HepG2 (cell line): ENCODE measurements at regions not wholly inside any gene's neighbourhood (a gene's known extent, or its start where the extent isn't known, plus 50 kb on each side); places are given as distances from the start of the nearest gene placed in this dataset.

Experiments used
- ATAC-seq: fragments of 200-7000 bp; cut with Tn5 transposase; 3 replicates; pipeline ENCODE4 v1.9.1; 2020; ENCODE audit warnings: mild to moderate bottlenecking, moderate library complexity
- BruUV-seq: library from RNA; stranded (reverse); fragments of 400-500 nt; replicated peaks from 2 replicates; lab custom pipeline; 2021; lab: Mats Ljungman, UMichigan
- CTCF ChIA-PET: fragments of 300-600 bp; formaldehyde crosslinking; extraction: SDS; loops from one replicate; lab custom pipeline; 2021; ENCODE audit warnings: low total read pairs, inconsistent platforms, low intra/inter-chr PET ratio; lab: Yijun Ruan, JAX
- POLR2A ChIA-PET: fragments of 350-600 bp; sonication (Branson Sonifier 250); formaldehyde crosslinking; loops from one replicate; lab custom pipeline; 2020; ENCODE audit warnings: antibody characterized with exemption, inconsistent platforms; lab: Yijun Ruan, JAX
- DNase-seq: peaks from one replicate; pipeline ENCODE4 v3.0.0-alpha.2; 2015; ENCODE audit warnings: low spot score
- FAIRE-seq: peaks from 3 replicates; lab custom pipeline; 2011; peaks lifted over from hg19 to GRCh38; lab: Jason Lieb, UNC
- H2AFZ ChIP-seq: one replicate; pipeline ENCODE4 v1.6.1; 2011; ENCODE audit warnings: low read length, inconsistent platforms
- H3K27ac ChIP-seq: fragments of 300-600 bp; 3 replicates; pipeline ENCODE4 v1.8.0; 2011; ENCODE audit warnings: mixed run types, mild to moderate bottlenecking, mixed read lengths, low read length, inconsistent platforms; ENCODE audit not compliant: insufficient read depth; ENCODE audit errors: extremely low read length
- H3K27me3 ChIP-seq, 2 experiments: fragments of 200-600 bp in 1 of 2; 2 replicates in 1 of 2; 3 replicates in 1 of 2; pipeline versions ENCODE4 v1.6.0 to v1.8.0; 2011; ENCODE audit warnings: low read length in 2 of 2, mild to moderate bottlenecking in 2 of 2, moderate library complexity in 2 of 2, inconsistent platforms in 1 of 2; ENCODE audit not compliant: insufficient read depth in 2 of 2, control insufficient read depth in 1 of 2
- H3K36me3 ChIP-seq, 2 experiments: fragments of 200-600 bp in 1 of 2; replicated peaks in 1 of 2; 2 replicates in 1 of 2; 3 replicates in 1 of 2; pipeline versions ENCODE4 v1.5.1 to v1.8.0; 2011; ENCODE audit warnings: low read length in 2 of 2, inconsistent platforms in 1 of 2; ENCODE audit not compliant: insufficient read depth in 2 of 2, control insufficient read depth in 1 of 2
- H3K4me1 ChIP-seq: 2 replicates; pipeline ENCODE4 v1.5.1; 2012; ENCODE audit warnings: low read length, inconsistent platforms; ENCODE audit not compliant: insufficient read depth
- H3K4me2 ChIP-seq: 2 replicates; pipeline ENCODE4 v1.6.0; 2011; ENCODE audit warnings: low read depth, low read length, inconsistent platforms
- H3K4me3 ChIP-seq, 3 experiments: fragments of 200-600 bp in 1 of 3; sonication (generic), shearing (Covaris generic) in 1 of 3; replicated peaks in 1 of 3; 2 replicates each; pipeline ENCODE4 v1.5.1; 2011 to 2016; ENCODE audit warnings: low read length in 3 of 3, inconsistent platforms in 2 of 3, low read depth in 2 of 3, mild to moderate bottlenecking in 2 of 3, control low read depth in 1 of 3, mixed read lengths in 1 of 3; ENCODE audit not compliant: insufficient read depth in 1 of 3
- H3K79me2 ChIP-seq: one replicate; pipeline ENCODE4 v1.6.1; 2011; ENCODE audit warnings: low read length, inconsistent platforms; ENCODE audit not compliant: insufficient read depth
- H3K9ac ChIP-seq: 2 replicates; pipeline ENCODE4 v1.6.0; 2011; ENCODE audit warnings: mild to moderate bottlenecking, low read depth, low read length, inconsistent platforms; ENCODE audit not compliant: insufficient read depth
- H3K9me3 ChIP-seq: 2 replicates; pipeline ENCODE4 v1.5.1; 2012; ENCODE audit warnings: mild to moderate bottlenecking, low read length
- H4K20me1 ChIP-seq: 2 replicates; pipeline ENCODE4 v1.6.0; 2011; ENCODE audit warnings: inconsistent platforms, mild to moderate bottlenecking, low read length, moderate library complexity; ENCODE audit not compliant: insufficient read depth
- CTCF ChIP-seq: sonication (generic); formaldehyde crosslinking; IDR thresholded peaks from 2 replicates; pipeline ENCODE4 v1.5.0; 2020; ENCODE audit warnings: mild to moderate bottlenecking, missing genetic modification reagents, moderate library complexity
- FOXC1 ChIP-seq: sonication (generic); formaldehyde crosslinking; IDR thresholded peaks from 2 replicates; pipeline ENCODE4 v1.8.0; 2022; ENCODE audit warnings: mild to moderate bottlenecking, missing genetic modification reagents, borderline replicate concordance
- GZF1 ChIP-seq: sonication (generic); formaldehyde crosslinking; IDR thresholded peaks from 2 replicates; pipeline ENCODE4 v1.5.1; 2020; ENCODE audit warnings: mild to moderate bottlenecking, missing genetic modification reagents
- KDM1A ChIP-seq: IDR thresholded peaks from 2 replicates; pipeline ENCODE4 v1.6.1; 2016; ENCODE audit warnings: missing compliant biosample characterization
- ZMYM3 ChIP-seq: sonication (generic); formaldehyde crosslinking; IDR thresholded peaks from 2 replicates; pipeline ENCODE4 v1.5.1; 2020; ENCODE audit warnings: mild to moderate bottlenecking, missing genetic modification reagents
- ZNF788 ChIP-seq: sonication (generic); formaldehyde crosslinking; IDR thresholded peaks from 2 replicates; pipeline ENCODE4 v1.5.0; 2020; ENCODE audit warnings: mild to moderate bottlenecking, missing genetic modification reagents, borderline replicate concordance
- ZNF878 ChIP-seq: sonication (generic); formaldehyde crosslinking; IDR thresholded peaks from 2 replicates; pipeline ENCODE4 v1.8.1; 2023; ENCODE audit warnings: mild to moderate bottlenecking, missing genetic modification reagents, moderate library complexity
- WGBS: methylation state at CpG from one replicate; pipeline ENCODE4 v1.1.6; 2017; ENCODE audit warnings: low lambda C conversion rate; 5-methylcytosine and 5-hydroxymethylcytosine counted together
- in situ Hi-C: cut with HindIII; loops from 2 replicates; pipeline ENCODE4 v1.10.0; 2017; ENCODE audit warnings: low pct_unique_long_range_greater_than_20kb; ENCODE audit not compliant: extremely low pct_ligation_motif_present
- intact Hi-C: fragments of 100-400 bp; cut with micrococcal nuclease; formaldehyde crosslinking; loops from one replicate; pipeline ENCODE4 v1.10.0; 2022; ENCODE audit not compliant: unreplicated experiment

- no peak for DNase-seq
- WGBS: 70% methylated on average over 1 of the region's 1 CpG
- H3K4me3 ChIP-seq: no peak overlapping the region
- no peak overlapping the region for H3K27ac ChIP-seq
- intact Hi-C loops: no loop called here
- no peak overlapping the region for H3K9ac ChIP-seq
- no peaks in the 10 kb centered on the region for H3K79me2 ChIP-seq
- in situ Hi-C loops: loop anchor here (5.0 kb wide), 2 partner anchors 122 to 167 kb away; partner anchors contain the start of gene FOXP4
- H4K20me1 ChIP-seq: no peaks in the 10 kb centered on the region
- peaks cover 2 to 55% of the 10 kb centered on the region in 2 experiments; a peak in 4 of 5 replicates for H3K27me3 ChIP-seq
- BruUV-seq: no TSS peak
- POLR2A ChIA-PET: interaction anchor here (1.0 to 1.4 kb wide), 2 partner anchors 92 to 121 kb away, joined by 3 to 4 read pairs; no protein-coding TSS in a partner anchor
- FAIRE-seq: no peak
- no peak overlapping the region for H3K4me2 ChIP-seq
- CTCF ChIA-PET: interaction anchor here (1.5 to 4.1 kb wide), 4 partner anchors 163 to 258 kb away, joined by 3 to 63 read pairs (median 8); no protein-coding TSS in a partner anchor
- H2AFZ ChIP-seq: no peak overlapping the region
- TF ChIP-seq ZMYM3 (peak; percentile 88), KDM1A (peak; percentile 72; the same call in 1 of the 2 replicates), ZNF788 (no peak), FOXC1 (CRISPR knock-in tag) (no peak)
- TF ChIP-seq, all 625 proteins: peak for 2
- Histone ChIP-seq H3K4me1 (peaks cover 40% of the 10 kb centered on the region), H3K36me3 (no peaks in the 10 kb centered on the region), H3K9me3 (no peaks in the 10 kb centered on the region)
- no peak for ATAC-seq
These were observed 90.1 kb downstream of the NCR2 start for GRCh38 chr6:41425511-41425910.

- peak overlapping the region; percentile 78 for H3K4me2 ChIP-seq
- no peaks in the 10 kb centered on the region for H3K9me3 ChIP-seq
- intact Hi-C loops: loop anchor here (2.0 kb wide), 1 partner anchor 22 kb away; no protein-coding TSS in a partner anchor
- CTCF ChIA-PET: interaction anchor here (1.5 to 4.1 kb wide), 2 partner anchors 163 to 165 kb away, joined by 3 to 63 read pairs; no protein-coding TSS in a partner anchor
- in situ Hi-C loops: loop anchor here (5.0 kb wide), 2 partner anchors 121 to 166 kb away; partner anchors contain the start of gene FOXP4
- peaks cover 40% of the 10 kb centered on the region for H3K4me1 ChIP-seq
- no peak overlapping the region for H3K27ac ChIP-seq
- no peaks in the 10 kb centered on the region for H3K79me2 ChIP-seq
- peak overlapping the region in 1 of 3 experiments; percentile 73; a peak in 1 of 6 replicates for H3K4me3 ChIP-seq
- 19% methylated on average over 16 of the region's 16 CpGs for WGBS
- TF ChIP-seq CTCF: 0 out of 2 replicates have a peak, but pooled peaks have one; percentile 12
- no peak for TF ChIP-seq ZNF878 (CRISPR knock-in tag)
- TF ChIP-seq GZF1 (CRISPR knock-in tag): peak; percentile 99
- POLR2A ChIA-PET: interaction anchor here (1.4 kb wide), 1 partner anchor 120 kb away, joined by 3 read pairs; no protein-coding TSS in a partner anchor
- H4K20me1 ChIP-seq: no peaks in the 10 kb centered on the region
- no TSS peak for BruUV-seq
- no peak overlapping the region for H2AFZ ChIP-seq
- ATAC-seq: peak; percentile 21
- no peaks in the 10 kb centered on the region for H3K36me3 ChIP-seq
- FAIRE-seq: no peak
- peaks cover 3 to 50% of the 10 kb centered on the region in 2 experiments; a peak in 4 of 5 replicates for H3K27me3 ChIP-seq
- no peak overlapping the region for H3K9ac ChIP-seq
- DNase-seq: no peak
These were observed 91.0 kb downstream of the NCR2 start for GRCh38 chr6:41426438-41426851.
